Spleen (tissue), 11 donors: ENCODE measurements at regions not wholly inside any gene's neighbourhood (a gene's known extent, or its start where the extent isn't known, plus 50 kb on each side); places are given as distances from the start of the nearest gene placed in this dataset.
"Not testable (repeated sequence)": the region's sequence is repeated elsewhere in the genome, so short reads cannot be mapped to it uniquely, and the experiment has no call there.

Experiments used
- DNase-seq: peaks from one replicate; pipeline ENCODE4 v3.0.0-alpha.2; 2020
- H3K27ac ChIP-seq, 8 donors: fragments of 200-600 bp; sonication (generic) in 7 of 8; 1 replicate in 4 of 8; 2 replicates in 4 of 8; pipeline versions ENCODE4 v1.5.0 to v1.8.0; 2016 to 2021; ENCODE audit warnings: inconsistent platforms in 4 of 8, mild to moderate bottlenecking in 4 of 8, moderate library complexity in 1 of 8
- H3K27me3 ChIP-seq, 7 donors: fragments of 200-600 bp; sonication (generic) in 6 of 7; replicated peaks in 1 of 7; 1 replicate in 4 of 7; 2 replicates in 3 of 7; pipeline versions ENCODE4 v1.5.0 to v1.8.0; 2016 to 2021; ENCODE audit warnings: inconsistent platforms in 3 of 7, mild to moderate bottlenecking in 1 of 7
- H3K36me3 ChIP-seq, 6 donors: fragments of 200-600 bp; sonication (generic) in 5 of 6; 1 replicate in 4 of 6; 2 replicates in 2 of 6; pipeline versions ENCODE4 v1.5.0 to v1.8.0; 2016 to 2021; ENCODE audit warnings: inconsistent platforms in 2 of 6
- H3K4me1 ChIP-seq, 6 donors: fragments of 200-600 bp; sonication (generic) in 5 of 6; 1 replicate in 3 of 6; 2 replicates in 3 of 6; pipeline versions ENCODE4 v1.5.0 to v1.8.0; 2016 to 2021; ENCODE audit warnings: inconsistent platforms in 3 of 6
- H3K4me3 ChIP-seq, 8 donors: fragments of 200-600 bp; sonication (generic) in 7 of 8; 1 replicate in 4 of 8; 2 replicates in 4 of 8; pipeline versions ENCODE4 v1.5.0 to v1.8.0; 2016 to 2021; ENCODE audit warnings: inconsistent platforms in 4 of 8, mild to moderate bottlenecking in 4 of 8, moderate library complexity in 2 of 8
- H3K9me3 ChIP-seq, 8 donors: fragments of 200-600 bp; sonication (generic) in 7 of 8; 1 replicate in 4 of 8; 2 replicates in 4 of 8; pipeline versions ENCODE4 v1.5.0 to v1.8.0; 2016 to 2021; ENCODE audit warnings: inconsistent platforms in 4 of 8
- CTCF ChIP-seq, 11 experiments: fragments of 200-600 bp in 7 of 11; fragments of 450-650 bp in 4 of 11; sonication (generic) in 4 of 11; IDR thresholded peaks in 8 of 11; conservative IDR thresholded peaks in 3 of 11; 1 replicate in 7 of 11; 2 replicates in 4 of 11; pipeline versions ENCODE4 v1.4.0 to v1.8.0; 2016 to 2021; ENCODE audit warnings: antibody characterized with exemption in 11 of 11, inconsistent platforms in 4 of 11, mild to moderate bottlenecking in 1 of 11
- POLR2A ChIP-seq, 3 donors: fragments of 450-650 bp; IDR thresholded peaks; one replicate each; pipeline ENCODE4 v1.5.1; 2017; ENCODE audit warnings: antibody characterized with exemption in 3 of 3, mild to moderate bottlenecking in 1 of 3
- POLR2AphosphoS5 ChIP-seq, 3 donors: sonication (generic); formaldehyde crosslinking; IDR thresholded peaks; one replicate each; pipeline ENCODE4 v1.5.1; 2017; ENCODE audit warnings: antibody characterized with exemption in 3 of 3
- WGBS, 5 donors: extraction: QIAGEN DNeasy Blood & Tissue Kit in 3 of 5; methylation state at CpG; one replicate each; pipeline versions ENCODE4 v1.1.5 to v1.1.7; 2013 to 2018; 5-methylcytosine and 5-hydroxymethylcytosine counted together
- intact Hi-C: fragments of 100-400 bp; cut with DNase I; formaldehyde crosslinking; loops from one replicate; pipeline ENCODE4 v1.15.0; 2023; ENCODE audit warnings: low total_unique reads
- donor health status: healthy with polysubstance abuse.
- donor health status: DM: no; HTN: no; CAD: no; lungs with moderate emphysema.
- donor health status: DM: no; HTN: no; CAD: no.
- donor health status: Bipolar disorder and iron deficiency.
- donor health status: healthy.
- donor health status: DM: no; HTN: no; CAD: no.
- donor health status: DM: yes; HTN: yes; CAD: no.

- Histone ChIP-seq H3K27ac (no peak overlapping the region), H3K9me3 (no peaks in the 10 kb centered on the region), H3K36me3 (no peaks in the 10 kb centered on the region), H3K4me3 (no peak overlapping the region), H3K4me1 (no peaks in the 10 kb centered on the region), H3K27me3 (no peaks in the 10 kb centered on the region)
- DNase-seq = no peak
- intact Hi-C loops = no loop called here
- TF ChIP-seq POLR2A (IDR thresholded peaks at IDR 0.05) = no peak
- no peak for TF ChIP-seq POLR2AphosphoS5 (IDR thresholded peaks at IDR 0.05)
- no peak for TF ChIP-seq CTCF (IDR thresholded peaks at IDR 0.05 in 8 of 11, conservative IDR thresholded peaks at IDR 0.05 in 3 of 11)
These were observed 291.2 kb downstream of the RAD51AP2 start for GRCh38 chr2:17226941-17227490.

- TF ChIP-seq POLR2AphosphoS5 (IDR thresholded peaks at IDR 0.05) (no peak), CTCF (IDR thresholded peaks at IDR 0.05 in 8 of 11, conservative IDR thresholded peaks at IDR 0.05 in 3 of 11) (no peak), POLR2A (IDR thresholded peaks at IDR 0.05) (no peak)
- intact Hi-C loops = no loop called here
- Histone ChIP-seq H3K9me3 (no peaks in the 10 kb centered on the region), H3K27me3 (no peaks in the 10 kb centered on the region), H3K36me3 (no peaks in the 10 kb centered on the region), H3K27ac (no peak overlapping the region), H3K4me1 (no peaks in the 10 kb centered on the region), H3K4me3 (no peak overlapping the region)
- DNase-seq = no peak
- 74 to 91% (median 79%) methylated on average over 4 of the region's 4 CpGs for WGBS, 5 donors
These were observed 295.0 kb downstream of the RAD51AP2 start for GRCh38 chr2:17223211-17223610.

GRCh38 chr2:17208511-17208910 is 309.7 kb downstream of the RAD51AP2 start:
- no peaks in the 10 kb centered on the region for H3K4me1 ChIP-seq
- H3K36me3 ChIP-seq = no peaks in the 10 kb centered on the region
- intact Hi-C loops = no loop called here
- 46 to 82% (median 69%) methylated on average over 2 of the region's 2 CpGs for WGBS, 5 donors
- no peak for DNase-seq
- no peaks in the 10 kb centered on the region for H3K27me3 ChIP-seq
- no peak for TF ChIP-seq POLR2A (IDR thresholded peaks at IDR 0.05)
- no peak for TF ChIP-seq CTCF (IDR thresholded peaks at IDR 0.05 in 8 of 11, conservative IDR thresholded peaks at IDR 0.05 in 3 of 11)
- TF ChIP-seq POLR2AphosphoS5 (IDR thresholded peaks at IDR 0.05) = no peak
- no peak overlapping the region for H3K27ac ChIP-seq
- H3K9me3 ChIP-seq = peaks cover 0 to 4% (median 0%) of the 10 kb centered on the region in 8 donors
- H3K4me3 ChIP-seq = no peak overlapping the region

GRCh38 chr2:17206771-17207170 is 311.5 kb downstream of the RAD51AP2 start:
- Histone ChIP-seq H3K4me1 (no peaks in the 10 kb centered on the region), H3K27ac (no peak overlapping the region), H3K4me3 (no peak overlapping the region), H3K27me3 (no peaks in the 10 kb centered on the region), H3K9me3 (peaks cover 0 to 4% (median 0%) of the 10 kb centered on the region in 8 donors), H3K36me3 (no peaks in the 10 kb centered on the region)
- TF ChIP-seq CTCF (IDR thresholded peaks at IDR 0.05 in 8 of 11, conservative IDR thresholded peaks at IDR 0.05 in 3 of 11) (no peak), POLR2A (IDR thresholded peaks at IDR 0.05) (no peak), POLR2AphosphoS5 (IDR thresholded peaks at IDR 0.05) (no peak)
- no peak for DNase-seq
- intact Hi-C loops = no loop called here

- H3K36me3 ChIP-seq, intact Hi-C loops: not testable (repeated sequence)
- 71 to 92% (median 83%) methylated on average over 1 of the region's 1 CpG for WGBS, 5 donors
These were observed 314.0 kb downstream of the RAD51AP2 start for GRCh38 chr2:17204214-17204613.

GRCh38 chr2:17202628-17203027 is 315.6 kb downstream of the RAD51AP2 start:
- H3K27me3 ChIP-seq, H3K9me3 ChIP-seq, H3K4me1 ChIP-seq, H3K36me3 ChIP-seq, intact Hi-C loops, H3K4me3 ChIP-seq, DNase-seq: not testable (repeated sequence)
- peak overlapping the region in 6 of 8 donors; percentile 7 to 64 (median 32) for H3K27ac ChIP-seq
- WGBS, 5 donors = 65 to 77% (median 65%) methylated on average over 4 of the region's 4 CpGs

More at GRCh38 chr2:17204214-17204613, 314.0 kb downstream of the RAD51AP2 start:
- DNase-seq, H3K4me3 ChIP-seq, H3K9me3 ChIP-seq, H3K27me3 ChIP-seq, H3K4me1 ChIP-seq: not testable (repeated sequence)
- peak overlapping the region in 2 of 8 donors; percentile 41 to 64 for H3K27ac ChIP-seq
